GM12891 (cell line): ENCODE measurements at regions not wholly inside any gene's neighbourhood (a gene's known extent, or its start where the extent isn't known, plus 50 kb on each side); places are given as distances from the start of the nearest gene placed in this dataset.
"Not testable (repeated sequence)": the region's sequence is repeated elsewhere in the genome, so short reads cannot be mapped to it uniquely, and the experiment has no call there.

Source experiments
- DNase-seq: peaks from one replicate; pipeline ENCODE4 v3.0.0; 2011; ENCODE audit warnings: low spot score; ENCODE audit not compliant: insufficient read length
- FAIRE-seq: peaks from 2 replicates; lab custom pipeline; 2011; peaks lifted over from hg19 to GRCh38; lab: Jason Lieb, UNC
- PAX5 ChIP-seq: IDR thresholded peaks from 2 replicates; pipeline ENCODE4 v1.6.1; 2011; ENCODE audit warnings: low read length, moderate library complexity, mild to moderate bottlenecking; ENCODE audit not compliant: insufficient read depth, severe bottlenecking
- POLR2A ChIP-seq: IDR thresholded peaks from 2 replicates; pipeline ENCODE4 v1.6.1; 2011; ENCODE audit warnings: low read depth, low read length, control low read depth
- POLR2AphosphoS5 ChIP-seq: IDR thresholded peaks from 2 replicates; pipeline ENCODE4 v1.6.1; 2011; ENCODE audit warnings: low read depth, low read length, control low read depth
- POU2F2 ChIP-seq: IDR thresholded peaks from 2 replicates; pipeline ENCODE4 v1.6.1; 2011; ENCODE audit warnings: low read depth, mild to moderate bottlenecking, control low read depth, low read length, moderate library complexity
- SPI1 ChIP-seq: IDR thresholded peaks from 2 replicates; pipeline ENCODE4 v1.6.1; 2011; ENCODE audit warnings: low read depth, low read length, control low read depth
- TAF1 ChIP-seq: IDR thresholded peaks from 2 replicates; pipeline ENCODE4 v1.6.1; 2011; ENCODE audit warnings: low read depth, low read length, control low read depth

DNA sequence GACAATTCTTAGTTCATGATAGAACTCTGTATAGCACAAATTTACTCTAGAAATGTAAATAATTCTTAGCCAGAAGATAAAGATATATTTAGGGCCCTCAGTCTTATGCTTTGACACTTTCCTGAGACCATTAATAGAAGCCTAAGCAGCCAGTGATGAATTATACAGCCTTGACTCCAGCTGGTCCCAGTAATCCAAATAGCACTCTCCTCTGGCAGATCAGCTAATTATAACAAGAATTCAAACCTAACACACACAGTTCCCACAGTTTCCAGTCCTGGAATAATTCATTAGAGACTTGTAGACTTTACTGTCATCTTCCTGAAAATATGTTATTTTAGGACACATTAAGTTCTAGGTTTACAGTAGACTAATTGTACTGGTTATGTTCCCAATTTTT is 50.4 kb downstream of the SHOC1 start:
- peak; percentile 13 for FAIRE-seq
- no peak for DNase-seq
- TF ChIP-seq TAF1 = no peak
- TF ChIP-seq SPI1 = no peak
- no peak for TF ChIP-seq PAX5
- no peak for TF ChIP-seq POLR2AphosphoS5
- TF ChIP-seq POU2F2 = no peak
- TF ChIP-seq POLR2A = no peak

DNA sequence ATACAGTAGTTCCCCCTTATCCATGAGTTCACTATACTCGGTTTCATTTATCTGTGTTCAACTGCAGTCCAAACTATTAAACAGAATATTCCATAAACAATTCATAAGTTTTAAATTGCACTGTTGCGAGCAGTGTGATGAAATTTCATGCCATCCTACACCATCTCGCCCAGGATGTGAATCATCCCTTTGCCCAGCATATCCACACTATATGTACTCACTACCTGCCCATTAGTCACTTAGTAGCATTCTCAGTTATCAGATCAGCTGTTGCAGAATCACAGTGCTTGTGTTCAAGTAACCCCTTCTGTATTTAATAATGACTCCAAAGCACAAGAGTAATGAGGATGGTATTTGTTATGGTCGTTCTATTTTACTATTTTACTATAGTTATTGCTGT is 51.5 kb downstream of the SHOC1 start:
- DNase-seq = no peak
- no peak for TF ChIP-seq POLR2AphosphoS5
- TF ChIP-seq SPI1 = no peak
- TF ChIP-seq POLR2A = no peak
- TF ChIP-seq TAF1 = no peak
- TF ChIP-seq PAX5 = no peak
- no peak for TF ChIP-seq POU2F2
- peak; percentile 38 for FAIRE-seq

DNA sequence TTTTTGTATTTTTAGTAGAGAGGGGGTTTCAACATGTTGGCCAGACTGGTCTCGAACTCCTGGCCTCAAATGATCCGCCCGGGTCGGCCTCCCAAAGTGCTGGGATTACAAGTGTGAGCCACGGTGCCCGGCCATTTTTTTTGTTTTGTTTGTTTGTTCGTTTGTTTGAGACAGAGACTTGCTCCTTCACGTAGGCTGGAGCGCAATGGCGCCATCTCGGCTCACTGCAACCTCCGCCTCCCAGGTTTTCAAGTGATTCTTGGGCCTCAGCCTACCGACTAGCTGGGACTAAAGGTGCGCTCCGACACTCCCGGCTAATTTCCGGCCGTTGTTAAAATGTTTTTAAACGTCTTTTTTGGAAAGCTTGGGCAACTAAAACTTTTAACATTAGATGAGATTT is 54.0 kb downstream of the SHOC1 start:
- DNase-seq (no peak), FAIRE-seq (no peak)
- TF ChIP-seq POLR2AphosphoS5 = no peak
- TF ChIP-seq TAF1 = no peak
- no peak for TF ChIP-seq PAX5
- no peak for TF ChIP-seq POU2F2
- TF ChIP-seq SPI1 = no peak
- no peak for TF ChIP-seq POLR2A

DNA sequence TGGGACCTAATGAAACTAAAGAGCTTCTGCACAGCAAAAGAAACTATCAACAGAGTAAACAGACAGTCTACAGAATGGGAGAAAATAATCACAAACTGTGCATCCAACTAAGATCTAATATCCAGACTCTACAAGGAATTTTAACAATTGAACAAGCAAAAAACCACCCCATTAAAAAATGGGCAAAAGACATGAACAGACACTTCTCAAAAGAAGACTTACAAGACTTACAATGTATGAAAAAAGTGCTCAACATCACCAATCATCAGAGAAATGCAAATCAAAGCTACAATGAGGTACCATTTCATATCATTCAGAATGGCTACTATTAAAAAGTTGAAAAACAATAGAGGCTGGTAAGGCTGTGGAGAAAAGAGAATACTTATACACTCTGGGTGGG is 58.0 kb downstream of the SHOC1 start:
- TF ChIP-seq SPI1 (no peak), TAF1 (no peak), PAX5 (no peak), POLR2AphosphoS5 (no peak), POLR2A (no peak), POU2F2 (no peak)
- DNase-seq (no peak), FAIRE-seq (no peak)

DNA sequence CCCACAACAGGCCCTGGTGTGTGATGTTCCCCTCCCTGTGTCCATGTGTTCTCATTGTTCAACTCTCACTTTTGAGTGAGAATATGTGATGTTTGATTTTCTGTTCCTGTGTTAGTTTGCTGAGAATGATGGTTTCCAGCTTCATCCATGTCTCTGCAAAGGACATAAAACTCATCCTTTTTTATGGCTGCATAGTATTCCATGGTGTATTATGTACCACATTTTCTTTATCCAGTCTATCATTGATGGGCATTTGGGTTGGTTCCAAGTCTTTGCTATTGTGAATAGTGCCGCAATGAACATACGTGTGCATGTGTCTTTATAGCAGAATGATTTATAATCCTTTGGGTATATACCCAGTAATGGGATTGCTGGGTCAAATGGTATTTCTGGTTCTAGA is 59.4 kb downstream of the SHOC1 start:
- DNase-seq, FAIRE-seq: not testable (repeated sequence)

DNA sequence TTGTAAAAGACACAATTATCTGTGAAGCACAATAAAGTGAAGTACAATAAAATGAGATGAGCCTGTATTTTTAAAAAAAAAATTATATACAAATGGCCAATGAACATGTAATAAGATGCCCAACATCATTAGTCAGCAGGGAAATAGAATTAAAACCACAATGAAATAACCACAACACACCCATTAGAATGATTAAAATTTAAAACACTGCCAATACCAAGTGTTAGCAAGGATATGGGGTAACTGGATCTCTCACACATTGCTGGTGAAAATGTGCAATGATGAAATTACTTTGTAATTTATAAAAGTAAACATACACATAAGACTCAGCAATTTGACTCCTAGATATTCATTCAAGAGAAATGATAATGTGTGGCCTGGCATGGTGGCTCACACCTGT is 62.8 kb downstream of the SHOC1 start:
- FAIRE-seq (no peak), DNase-seq (no peak)
- TF ChIP-seq POLR2A (no peak), SPI1 (no peak)

DNA sequence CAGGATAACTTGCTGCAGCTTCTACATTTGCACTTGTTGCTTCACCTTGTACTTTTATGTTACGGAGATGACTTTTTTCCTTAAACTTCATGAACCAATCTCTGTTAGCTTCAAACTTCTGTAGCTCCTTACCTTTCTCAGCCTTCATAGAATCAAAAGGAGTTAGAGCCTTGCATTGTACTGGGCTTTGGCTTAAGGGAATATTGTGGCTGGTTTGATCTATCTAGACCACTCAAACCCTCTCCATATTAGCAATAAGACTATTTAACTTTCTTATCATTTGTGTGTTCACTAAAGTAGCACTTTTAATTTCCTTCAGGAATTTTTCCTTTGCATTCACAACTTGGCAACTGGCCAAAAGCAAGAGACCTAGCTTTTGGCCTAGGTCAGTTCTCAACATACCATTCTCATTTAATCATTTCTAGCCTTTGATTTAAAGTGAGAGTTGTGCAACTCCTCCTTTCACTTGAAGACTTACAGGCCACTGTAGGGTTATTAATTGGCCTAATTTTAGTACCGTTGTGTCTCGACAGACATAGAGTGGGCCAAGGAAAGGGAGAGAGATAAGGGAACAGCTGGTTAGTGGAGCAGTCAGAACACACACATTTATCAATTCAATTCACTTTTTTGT is 63.7 kb downstream of the SHOC1 start:
- TF ChIP-seq POU2F2 (no peak), SPI1 (no peak), POLR2AphosphoS5 (no peak), PAX5 (no peak), TAF1 (no peak), POLR2A (no peak)
- DNase-seq = no peak
- no peak for FAIRE-seq

DNA sequence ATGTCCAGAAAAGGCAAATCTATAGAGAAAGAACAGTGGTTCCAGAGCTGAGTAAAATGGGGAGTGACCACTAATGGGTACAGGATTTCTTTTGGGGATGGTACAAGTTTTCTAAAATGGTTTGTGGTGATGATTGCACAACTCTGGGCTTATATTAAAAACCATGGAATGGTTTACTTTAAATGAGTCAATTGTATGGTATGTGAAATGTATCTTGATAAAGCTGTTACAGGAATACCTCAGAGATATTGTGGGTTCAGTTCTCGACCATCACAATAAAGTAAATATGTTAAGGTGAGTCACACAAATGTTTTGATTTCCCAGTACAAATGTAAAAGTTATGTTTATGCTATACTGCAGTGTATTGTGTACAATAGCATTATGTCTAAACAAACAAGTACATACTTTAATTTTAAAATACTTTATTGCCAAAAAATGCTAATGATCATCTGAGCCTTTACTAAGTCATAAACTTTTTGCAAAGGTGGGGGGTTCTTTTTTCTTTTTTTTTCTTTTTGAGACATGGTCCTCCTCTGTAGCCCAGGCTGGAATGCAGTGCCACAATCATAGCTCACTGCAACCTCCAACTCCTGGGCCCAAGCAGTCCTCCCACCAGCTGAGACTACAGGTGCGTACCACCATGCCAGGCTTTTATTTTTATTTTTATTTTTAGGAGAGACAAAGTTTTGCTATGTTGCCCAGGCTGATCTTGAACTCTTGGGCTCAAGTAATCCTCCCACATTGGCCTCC is 65.9 kb downstream of the SHOC1 start:
- TF ChIP-seq POLR2AphosphoS5 (no peak), PAX5 (no peak), SPI1 (no peak), POU2F2 (no peak), TAF1 (no peak), POLR2A (no peak)
- no peak for DNase-seq
- no peak for FAIRE-seq

DNA sequence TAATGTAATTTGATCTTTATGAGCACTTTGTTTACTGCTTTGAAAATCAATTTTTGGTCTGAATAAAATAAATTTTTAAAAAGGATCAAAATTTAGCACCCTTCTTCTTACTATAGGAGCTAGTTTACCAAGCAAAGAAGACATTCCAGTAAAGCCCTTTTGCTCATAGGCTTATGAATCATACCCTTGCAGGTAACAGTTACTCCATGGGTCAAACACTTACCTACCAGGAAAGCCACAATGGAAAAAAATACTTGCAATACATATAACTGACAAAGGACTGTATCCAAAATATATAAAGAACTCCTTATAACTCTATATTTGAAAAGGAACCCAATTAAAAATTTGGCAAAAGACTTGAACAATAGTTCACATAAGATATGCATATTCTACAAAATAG is 66.6 kb downstream of the SHOC1 start:
- FAIRE-seq = no peak
- no peak for DNase-seq
- TF ChIP-seq POU2F2 = no peak
- TF ChIP-seq SPI1 = no peak
- no peak for TF ChIP-seq TAF1
- no peak for TF ChIP-seq POLR2AphosphoS5

DNA sequence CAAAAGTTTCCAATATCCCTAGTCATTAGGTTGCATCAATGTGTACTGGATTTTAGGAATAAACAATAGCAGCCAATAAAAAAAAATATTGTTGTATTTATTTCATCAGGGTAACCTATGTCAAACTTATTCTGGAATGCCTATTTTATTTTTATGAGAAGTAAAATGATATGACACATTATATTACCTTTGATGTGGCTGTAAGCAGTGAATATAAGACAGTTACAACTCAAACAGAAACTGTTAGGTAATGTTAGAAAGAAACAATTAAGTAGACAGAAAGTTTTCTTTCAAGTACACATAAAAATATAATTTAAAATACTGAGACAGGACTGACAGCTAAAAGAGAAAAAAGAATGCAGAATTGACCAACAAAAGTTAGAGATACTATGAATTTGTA is 65.5 kb downstream of the GNG10 start:
- FAIRE-seq (no peak), DNase-seq (no peak)
- no peak for TF ChIP-seq TAF1

DNA sequence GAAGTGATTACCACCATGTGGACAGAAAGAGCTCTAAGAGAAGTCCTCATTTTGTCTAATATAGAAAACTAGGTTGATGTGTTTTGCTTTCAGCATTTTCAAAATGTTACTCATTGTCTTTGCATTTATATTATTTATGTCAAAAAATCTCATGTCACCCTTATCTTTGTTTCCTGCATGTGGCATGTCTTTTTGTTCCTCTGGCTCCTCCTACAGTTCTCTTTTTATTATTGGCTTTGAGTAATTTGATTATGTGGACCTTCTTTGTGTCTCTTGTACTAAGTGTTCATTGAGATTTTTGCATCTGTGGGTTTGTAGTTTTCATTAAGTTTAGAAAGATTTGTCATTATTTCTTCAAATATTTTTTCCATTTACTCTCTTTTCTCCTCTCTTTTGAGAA is 58.8 kb downstream of the GNG10 start:
- no peak for DNase-seq
- TF ChIP-seq TAF1 = no peak
- TF ChIP-seq POU2F2 = no peak
- no peak for TF ChIP-seq SPI1
- no peak for TF ChIP-seq POLR2A
- TF ChIP-seq PAX5 = no peak
- no peak for TF ChIP-seq POLR2AphosphoS5
- no peak for FAIRE-seq
